ENCODE measurements at regions not wholly inside any gene's neighbourhood (a gene's known extent, or its start where the extent isn't known, plus 50 kb on each side); places are given as distances from the start of the nearest gene placed in this dataset.

GRCh38 chr6:164075981-164076615, 661.6 kb downstream of the QKI start (continued):
- TF ChIP-seq POU6F1 (CRISPR knock-in tag; IDR thresholded peaks at IDR 0.05; ENCODE audit: borderline replicate concordance, low read depth) (no peak), ISL1 (CRISPR knock-in tag; IDR thresholded peaks at IDR 0.05) (no peak), ZFP3 (CRISPR knock-in tag; IDR thresholded peaks at IDR 0.05) (no peak), ZNF565 (CRISPR knock-in tag; conservative IDR thresholded peaks at IDR 0.05; ENCODE audit: low read depth) (no peak), PATZ1 (CRISPR knock-in tag; IDR thresholded peaks at IDR 0.05; ENCODE audit: borderline replicate concordance) (no peak)

GRCh38 chr6:164072240-164072666, 657.7 kb downstream of the QKI start:
- no peak for ATAC-seq
- TF ChIP-seq ISL1 (CRISPR knock-in tag; IDR thresholded peaks at IDR 0.05) (0 out of 2 replicates have a peak, but pooled peaks have one; percentile 25), ZFP30 (CRISPR knock-in tag; IDR thresholded peaks at IDR 0.05) (no peak)

- no peak for TF ChIP-seq ARNTL (CRISPR knock-in tag; IDR thresholded peaks at IDR 0.05; ENCODE audit: borderline replicate concordance, low read depth)
- TF ChIP-seq TSHZ2 (CRISPR knock-in tag; IDR thresholded peaks at IDR 0.05) = no peak
- TF ChIP-seq SNAI2 (CRISPR knock-in tag; IDR thresholded peaks at IDR 0.05) = no peak
- TF ChIP-seq OSR1 (CRISPR knock-in tag; IDR thresholded peaks at IDR 0.05) = no peak
- no peak for TF ChIP-seq TCF4 (CRISPR knock-in tag; IDR thresholded peaks at IDR 0.05; ENCODE audit: borderline replicate concordance)
- no peak for TF ChIP-seq ZNF565 (CRISPR knock-in tag; conservative IDR thresholded peaks at IDR 0.05; ENCODE audit: low read depth)
- TF ChIP-seq CSRNP3 (CRISPR knock-in tag; IDR thresholded peaks at IDR 0.05) = no peak
- no peak for TF ChIP-seq PATZ1 (CRISPR knock-in tag; IDR thresholded peaks at IDR 0.05; ENCODE audit: borderline replicate concordance)
- peak; percentile 59; the same call in 1 of the 2 replicates for TF ChIP-seq ZFP3 (CRISPR knock-in tag; IDR thresholded peaks at IDR 0.05)
- no peak for TF ChIP-seq RARB (CRISPR knock-in tag; IDR thresholded peaks at IDR 0.05)
- TF ChIP-seq CREB5 (CRISPR knock-in tag; IDR thresholded peaks at IDR 0.05; ENCODE audit: low read depth) = peak; percentile 74; the same call in 1 of the 2 replicates
- TF ChIP-seq POU6F1 (CRISPR knock-in tag; IDR thresholded peaks at IDR 0.05; ENCODE audit: borderline replicate concordance, low read depth) = no peak
- no peak for TF ChIP-seq GLIS3 (CRISPR knock-in tag; IDR thresholded peaks at IDR 0.05)
- no peak for TF ChIP-seq BACH2 (CRISPR knock-in tag; IDR thresholded peaks at IDR 0.05; ENCODE audit: borderline replicate concordance)
- TF ChIP-seq ESRRG (CRISPR knock-in tag; IDR thresholded peaks at IDR 0.05) = no peak; the same call in 1 of the 2 replicates
- no peak for TF ChIP-seq TOX (CRISPR knock-in tag; IDR thresholded peaks at IDR 0.05; ENCODE audit: borderline replicate concordance)
- TF ChIP-seq ISL1 (CRISPR knock-in tag; IDR thresholded peaks at IDR 0.05) = peak; percentile 73
- no peak for TF ChIP-seq ZNF70 (CRISPR knock-in tag; IDR thresholded peaks at IDR 0.05)
- TF ChIP-seq CSDC2 (CRISPR knock-in tag; IDR thresholded peaks at IDR 0.05) = no peak
- TF ChIP-seq ZNF8 (CRISPR knock-in tag; IDR thresholded peaks at IDR 0.05) = no peak
- no peak for TF ChIP-seq ZFP30 (CRISPR knock-in tag; IDR thresholded peaks at IDR 0.05)
- TF ChIP-seq ZC3H10 (CRISPR knock-in tag; IDR thresholded peaks at IDR 0.05) = no peak
- TF ChIP-seq PPARA (CRISPR knock-in tag; IDR thresholded peaks at IDR 0.05; ENCODE audit: borderline replicate concordance) = no peak
- no peak for ATAC-seq
Measured at GRCh38 chr6:164069350-164069990, 655.0 kb downstream of the QKI start.

Data from SK-N-SH treated with all-trans-retinoic acid at 6 μM for 48 hours (cell line).